ENCODE measurements at regions not wholly inside any gene's neighbourhood (a gene's known extent, or its start where the extent isn't known, plus 50 kb on each side); places are given as distances from the start of the nearest gene placed in this dataset.
"Not testable (repeated sequence)": the region's sequence is repeated elsewhere in the genome, so short reads cannot be mapped to it uniquely, and the experiment has no call there.

GRCh38 chr5:96199713-96200183, 233.3 kb downstream of the PCSK1 start:
- TF ChIP-seq ZNF274 (IDR thresholded peaks at IDR 0.05; ENCODE audit: low read depth, low read length) (no peak), SUZ12 (IDR thresholded peaks at IDR 0.05; ENCODE audit: extremely low read depth, insufficient read depth, insufficient read length) (no peak), YY1 (IDR thresholded peaks at IDR 0.05; ENCODE audit: insufficient read depth, insufficient read length) (no peak)
- Histone ChIP-seq H3K4me1 (ENCODE audit: insufficient read depth, insufficient read length) (no peaks in the 10 kb centered on the region), H3K9me3 (ENCODE audit: insufficient read depth, low read length) (no peaks in the 10 kb centered on the region), H3K9ac (ENCODE audit: insufficient read length, low read depth) (no peak overlapping the region), H3K36me3 (ENCODE audit: insufficient read depth, insufficient read length, low read length) (no peaks in the 10 kb centered on the region), H3K27me3 (ENCODE audit: insufficient read depth, insufficient read length) (no peaks in the 10 kb centered on the region), H3K4me3 (ENCODE audit: insufficient read length, low read depth) (no peak overlapping the region)
- DNase-seq (ENCODE audit: low read depth, low spot score): no peak

GRCh38 chr5:96198356-96199058, 234.5 kb downstream of the PCSK1 start:
- Histone ChIP-seq H3K4me3 (ENCODE audit: insufficient read length, low read depth) (no peak overlapping the region), H3K4me1 (ENCODE audit: insufficient read depth, insufficient read length) (no peaks in the 10 kb centered on the region)
- no peak for TF ChIP-seq SUZ12 (IDR thresholded peaks at IDR 0.05; ENCODE audit: extremely low read depth, insufficient read depth, insufficient read length)
- TF ChIP-seq YY1 (IDR thresholded peaks at IDR 0.05; ENCODE audit: insufficient read depth, insufficient read length): no peak
- TF ChIP-seq ZNF274 (IDR thresholded peaks at IDR 0.05; ENCODE audit: low read depth, low read length): no peak

GRCh38 chr5:96197767-96198166, 235.3 kb downstream of the PCSK1 start:
- not testable (repeated sequence) for H3K36me3 ChIP-seq (ENCODE audit: insufficient read depth, insufficient read length, low read length); H3K4me3 ChIP-seq (ENCODE audit: insufficient read length, low read depth); H3K9me3 ChIP-seq (ENCODE audit: insufficient read depth, low read length); DNase-seq (ENCODE audit: low read depth, low spot score); H3K9ac ChIP-seq (ENCODE audit: insufficient read length, low read depth); H3K4me1 ChIP-seq (ENCODE audit: insufficient read depth, insufficient read length); H3K27me3 ChIP-seq (ENCODE audit: insufficient read depth, insufficient read length)

More at GRCh38 chr5:96198356-96199058, 234.5 kb downstream of the PCSK1 start:
- H3K36me3 ChIP-seq (ENCODE audit: insufficient read depth, insufficient read length, low read length): no peaks in the 10 kb centered on the region
- H3K27me3 ChIP-seq (ENCODE audit: insufficient read depth, insufficient read length): no peaks in the 10 kb centered on the region
- no peak overlapping the region for H3K9ac ChIP-seq (ENCODE audit: insufficient read length, low read depth)
- H3K9me3 ChIP-seq (ENCODE audit: insufficient read depth, low read length): no peaks in the 10 kb centered on the region
- DNase-seq (ENCODE audit: low read depth, low spot score): no peak

- no peaks in the 10 kb centered on the region for H3K9me3 ChIP-seq (ENCODE audit: insufficient read depth, low read length)
- no peaks in the 10 kb centered on the region for H3K4me1 ChIP-seq (ENCODE audit: insufficient read depth, insufficient read length)
Observed at GRCh38 chr5:96197347-96197746, 235.7 kb upstream of the ELL2 start.

GRCh38 chr5:96196890-96197289, 235.2 kb upstream of the ELL2 start:
- H3K9me3 ChIP-seq (ENCODE audit: insufficient read depth, low read length): no peaks in the 10 kb centered on the region
- TF ChIP-seq SUZ12 (IDR thresholded peaks at IDR 0.05; ENCODE audit: extremely low read depth, insufficient read depth, insufficient read length): no peak
- TF ChIP-seq ZNF274 (IDR thresholded peaks at IDR 0.05; ENCODE audit: low read depth, low read length): no peak
- no peak for TF ChIP-seq YY1 (IDR thresholded peaks at IDR 0.05; ENCODE audit: insufficient read depth, insufficient read length)
- H3K36me3 ChIP-seq (ENCODE audit: insufficient read depth, insufficient read length, low read length): no peaks in the 10 kb centered on the region
- no peaks in the 10 kb centered on the region for H3K4me1 ChIP-seq (ENCODE audit: insufficient read depth, insufficient read length)
- H3K27me3 ChIP-seq (ENCODE audit: insufficient read depth, insufficient read length): no peaks in the 10 kb centered on the region
- no peak overlapping the region for H3K9ac ChIP-seq (ENCODE audit: insufficient read length, low read depth)
- H3K4me3 ChIP-seq (ENCODE audit: insufficient read length, low read depth): no peak overlapping the region
- no peak for DNase-seq (ENCODE audit: low read depth, low spot score)

More at GRCh38 chr5:96197347-96197746, 235.7 kb upstream of the ELL2 start:
- TF ChIP-seq ZNF274 (IDR thresholded peaks at IDR 0.05; ENCODE audit: low read depth, low read length) (no peak), SUZ12 (IDR thresholded peaks at IDR 0.05; ENCODE audit: extremely low read depth, insufficient read depth, insufficient read length) (no peak), YY1 (IDR thresholded peaks at IDR 0.05; ENCODE audit: insufficient read depth, insufficient read length) (no peak)
- Histone ChIP-seq H3K27me3 (ENCODE audit: insufficient read depth, insufficient read length) (no peaks in the 10 kb centered on the region), H3K9ac (ENCODE audit: insufficient read length, low read depth) (no peak overlapping the region), H3K4me3 (ENCODE audit: insufficient read length, low read depth) (no peak overlapping the region), H3K36me3 (ENCODE audit: insufficient read depth, insufficient read length, low read length) (no peaks in the 10 kb centered on the region)
- no peak for DNase-seq (ENCODE audit: low read depth, low spot score)

- Histone ChIP-seq H3K9ac (ENCODE audit: insufficient read length, low read depth) (no peak overlapping the region), H3K9me3 (ENCODE audit: insufficient read depth, low read length) (no peaks in the 10 kb centered on the region), H3K36me3 (ENCODE audit: insufficient read depth, insufficient read length, low read length) (no peaks in the 10 kb centered on the region), H3K4me1 (ENCODE audit: insufficient read depth, insufficient read length) (no peaks in the 10 kb centered on the region), H3K4me3 (ENCODE audit: insufficient read length, low read depth) (no peak overlapping the region), H3K27me3 (ENCODE audit: insufficient read depth, insufficient read length) (no peaks in the 10 kb centered on the region)
- TF ChIP-seq YY1 (IDR thresholded peaks at IDR 0.05; ENCODE audit: insufficient read depth, insufficient read length) (no peak), ZNF274 (IDR thresholded peaks at IDR 0.05; ENCODE audit: low read depth, low read length) (no peak), SUZ12 (IDR thresholded peaks at IDR 0.05; ENCODE audit: extremely low read depth, insufficient read depth, insufficient read length) (no peak)
- no peak for DNase-seq (ENCODE audit: low read depth, low spot score)
Observed at GRCh38 chr5:96196407-96196806, 234.8 kb upstream of the ELL2 start.

- no peak for DNase-seq (ENCODE audit: low read depth, low spot score)
- no peaks in the 10 kb centered on the region for H3K36me3 ChIP-seq (ENCODE audit: insufficient read depth, insufficient read length, low read length)
- TF ChIP-seq SUZ12 (IDR thresholded peaks at IDR 0.05; ENCODE audit: extremely low read depth, insufficient read depth, insufficient read length): no peak
- no peak for TF ChIP-seq ZNF274 (IDR thresholded peaks at IDR 0.05; ENCODE audit: low read depth, low read length)
- TF ChIP-seq YY1 (IDR thresholded peaks at IDR 0.05; ENCODE audit: insufficient read depth, insufficient read length): no peak
- no peak overlapping the region for H3K9ac ChIP-seq (ENCODE audit: insufficient read length, low read depth)
- no peaks in the 10 kb centered on the region for H3K4me1 ChIP-seq (ENCODE audit: insufficient read depth, insufficient read length)
- H3K27me3 ChIP-seq (ENCODE audit: insufficient read depth, insufficient read length): no peaks in the 10 kb centered on the region
- H3K9me3 ChIP-seq (ENCODE audit: insufficient read depth, low read length): no peaks in the 10 kb centered on the region
- H3K4me3 ChIP-seq (ENCODE audit: insufficient read length, low read depth): no peak overlapping the region
Observed at GRCh38 chr5:96195123-96195522, 233.5 kb upstream of the ELL2 start.
